GM04503 (cell line): ENCODE measurements at regions not wholly inside any gene's neighbourhood (a gene's known extent, or its start where the extent isn't known, plus 50 kb on each side); places are given as distances from the start of the nearest gene placed in this dataset.

Experiments used
- DNase-seq: peaks from one replicate; pipeline ENCODE4 v3.0.0-alpha.2; 2012; ENCODE audit warnings: low read depth

GRCh38 chr10:2981361-2981801, 86.0 kb upstream of the PFKP start:
- no peak for DNase-seq

GRCh38 chr10:2980791-2981360, 86.5 kb upstream of the PFKP start:
- no peak for DNase-seq

GRCh38 chr10:2980116-2980515, 87.2 kb upstream of the PFKP start:
- DNase-seq: no peak

GRCh38 chr10:2979306-2979705, 88.0 kb upstream of the PFKP start:
- DNase-seq: no peak

- DNase-seq: no peak
Observed at GRCh38 chr10:2978574-2979273, 88.6 kb upstream of the PFKP start.

- no peak for DNase-seq
Observed at GRCh38 chr10:2978111-2978510, 89.2 kb upstream of the PFKP start.

GRCh38 chr10:2974503-2975207, 92.7 kb upstream of the PFKP start:
- no peak for DNase-seq

GRCh38 chr10:2974083-2974482, 93.3 kb upstream of the PFKP start:
- DNase-seq: no peak

- no peak for DNase-seq
Observed at GRCh38 chr10:2972810-2973209, 94.5 kb upstream of the PFKP start.

- DNase-seq: no peak
Observed at GRCh38 chr10:2972216-2972615, 95.1 kb upstream of the PFKP start.

- no peak for DNase-seq
Observed at GRCh38 chr10:2970190-2970823, 97.0 kb upstream of the PFKP start.

- DNase-seq: peak; percentile 39
Observed at GRCh38 chr10:2968401-2969058, 98.8 kb upstream of the PFKP start.

- no peak for DNase-seq
Observed at GRCh38 chr10:2966134-2966533, 101.2 kb upstream of the PFKP start.

GRCh38 chr10:2964632-2965296, 102.6 kb upstream of the PFKP start:
- DNase-seq: no peak

- DNase-seq: no peak
Observed at GRCh38 chr10:2963889-2964631, 103.3 kb upstream of the PFKP start.

GRCh38 chr10:2962194-2962593, 105.2 kb upstream of the PFKP start:
- no peak for DNase-seq

GRCh38 chr10:2958659-2959058, 108.7 kb upstream of the PFKP start:
- DNase-seq: no peak

GRCh38 chr10:2957785-2958184, 109.6 kb upstream of the PFKP start:
- no peak for DNase-seq

GRCh38 chr10:2955064-2955463, 112.3 kb upstream of the PFKP start:
- DNase-seq: no peak

- no peak for DNase-seq
Observed at GRCh38 chr10:2953495-2953894, 113.9 kb upstream of the PFKP start.

GRCh38 chr10:2951235-2951835, 116.0 kb upstream of the PFKP start:
- no peak for DNase-seq
